PFSK-1 (cell line): ENCODE measurements at regions not wholly inside any gene's neighbourhood (a gene's known extent, or its start where the extent isn't known, plus 50 kb on each side); places are given as distances from the start of the nearest gene placed in this dataset.

Experiments
- POLR2AphosphoS5 ChIP-seq: IDR thresholded peaks from 2 replicates; pipeline ENCODE4 v1.6.1; 2012; ENCODE audit warnings: low read depth, mild to moderate bottlenecking, control low read depth, low read length, moderate library complexity
- SIN3A ChIP-seq: IDR thresholded peaks from 2 replicates; pipeline ENCODE4 v1.6.1; 2012; ENCODE audit warnings: mild to moderate bottlenecking, low read length, moderate library complexity, borderline replicate concordance; ENCODE audit not compliant: insufficient read depth

GRCh38 chr7:142693911-142694310, 55.4 kb upstream of the PRSS1 start:
- no peak for TF ChIP-seq POLR2AphosphoS5
- no peak for TF ChIP-seq SIN3A
